ENCODE measurements at regions not wholly inside any gene's neighbourhood (a gene's known extent, or its start where the extent isn't known, plus 50 kb on each side); places are given as distances from the start of the nearest gene placed in this dataset.
"Not testable (repeated sequence)": the region's sequence is repeated elsewhere in the genome, so short reads cannot be mapped to it uniquely, and the experiment has no call there.

- Histone ChIP-seq H3K4me3 (ENCODE audit: low read length) (no peak overlapping the region), H3K36me3 (replicated peaks; ENCODE audit: low read depth, low read length) (peaks cover 5% of the 10 kb centered on the region), H3K4me2 (ENCODE audit: low read length) (no peak overlapping the region), H4K20me1 (ENCODE audit: insufficient read depth, low read length) (no peaks in the 10 kb centered on the region), H3K27ac (ENCODE audit: low read length) (no peak overlapping the region), H3K27me3 (ENCODE audit: low read depth, low read length) (no peaks in the 10 kb centered on the region), H3K79me2 (ENCODE audit: low read length) (no peaks in the 10 kb centered on the region), H3K9ac (ENCODE audit: low read length) (no peak overlapping the region), H2AFZ (ENCODE audit: low read depth, low read length) (no peak overlapping the region), H3K9me3 (ENCODE audit: insufficient read depth, low read length) (peaks cover 6% of the 10 kb centered on the region; the same call in 1 of the 2 replicates), H3K4me1 (ENCODE audit: low read length) (peaks cover 5% of the 10 kb centered on the region; the same call in 1 of the 2 replicates)
- TF ChIP-seq CTCF (IDR thresholded peaks at IDR 0.05; ENCODE audit: low read depth, low read length): no peak
- no peak for TF ChIP-seq EZH2phosphoT487 (IDR thresholded peaks at IDR 0.05; ENCODE audit: low read depth)
Measured at GRCh38 chr5:40347981-40348725, 331.6 kb upstream of the PTGER4 start.

GRCh38 chr5:40346901-40347300 lies 332.8 kb upstream of the PTGER4 start:
- no peaks in the 10 kb centered on the region for H4K20me1 ChIP-seq (ENCODE audit: insufficient read depth, low read length)
- H3K9ac ChIP-seq (ENCODE audit: low read length): no peak overlapping the region
- H3K36me3 ChIP-seq (replicated peaks; ENCODE audit: low read depth, low read length): peaks cover 5% of the 10 kb centered on the region
- H3K4me1 ChIP-seq (ENCODE audit: low read length): peaks cover 5% of the 10 kb centered on the region; the same call in 1 of the 2 replicates
- H3K4me2 ChIP-seq (ENCODE audit: low read length): no peak overlapping the region
- no peak overlapping the region for H3K4me3 ChIP-seq (ENCODE audit: low read length)
- peaks cover 6% of the 10 kb centered on the region; the same call in 1 of the 2 replicates for H3K9me3 ChIP-seq (ENCODE audit: insufficient read depth, low read length)
- no peak overlapping the region for H2AFZ ChIP-seq (ENCODE audit: low read depth, low read length)
- no peak overlapping the region for H3K27ac ChIP-seq (ENCODE audit: low read length)
- no peaks in the 10 kb centered on the region for H3K79me2 ChIP-seq (ENCODE audit: low read length)
- no peak for TF ChIP-seq CTCF (IDR thresholded peaks at IDR 0.05; ENCODE audit: low read depth, low read length)
- TF ChIP-seq EZH2phosphoT487 (IDR thresholded peaks at IDR 0.05; ENCODE audit: low read depth): no peak
- H3K27me3 ChIP-seq (ENCODE audit: low read depth, low read length): no peaks in the 10 kb centered on the region

GRCh38 chr5:40338434-40338833 lies 341.3 kb upstream of the PTGER4 start:
- not testable (repeated sequence) for H3K79me2 ChIP-seq (ENCODE audit: low read length); H3K27ac ChIP-seq (ENCODE audit: low read length); H3K4me2 ChIP-seq (ENCODE audit: low read length); H4K20me1 ChIP-seq (ENCODE audit: insufficient read depth, low read length); H3K27me3 ChIP-seq (ENCODE audit: low read depth, low read length); H3K4me3 ChIP-seq (ENCODE audit: low read length); H3K9me3 ChIP-seq (ENCODE audit: insufficient read depth, low read length); H3K36me3 ChIP-seq (replicated peaks; ENCODE audit: low read depth, low read length); H2AFZ ChIP-seq (ENCODE audit: low read depth, low read length); H3K9ac ChIP-seq (ENCODE audit: low read length); H3K4me1 ChIP-seq (ENCODE audit: low read length)

GRCh38 chr5:40334242-40334635 lies 345.5 kb upstream of the PTGER4 start:
- H3K79me2 ChIP-seq (ENCODE audit: low read length): no peaks in the 10 kb centered on the region
- no peak overlapping the region for H3K9ac ChIP-seq (ENCODE audit: low read length)
- no peak overlapping the region for H2AFZ ChIP-seq (ENCODE audit: low read depth, low read length)
- H3K27ac ChIP-seq (ENCODE audit: low read length): no peak overlapping the region
- H4K20me1 ChIP-seq (ENCODE audit: insufficient read depth, low read length): no peaks in the 10 kb centered on the region
- H3K4me1 ChIP-seq (ENCODE audit: low read length): peaks cover 7% of the 10 kb centered on the region
- no peaks in the 10 kb centered on the region for H3K36me3 ChIP-seq (replicated peaks; ENCODE audit: low read depth, low read length)
- TF ChIP-seq EZH2phosphoT487 (IDR thresholded peaks at IDR 0.05; ENCODE audit: low read depth) (no peak), CTCF (IDR thresholded peaks at IDR 0.05; ENCODE audit: low read depth, low read length) (no peak)
- H3K27me3 ChIP-seq (ENCODE audit: low read depth, low read length): no peaks in the 10 kb centered on the region
- no peak overlapping the region for H3K4me3 ChIP-seq (ENCODE audit: low read length)
- no peak overlapping the region for H3K4me2 ChIP-seq (ENCODE audit: low read length)
- no peaks in the 10 kb centered on the region for H3K9me3 ChIP-seq (ENCODE audit: insufficient read depth, low read length)

All from OCI-LY3 (cell line).